OCI-LY7 (cell line): ENCODE measurements at regions not wholly inside any gene's neighbourhood (a gene's known extent, or its start where the extent isn't known, plus 50 kb on each side); places are given as distances from the start of the nearest gene placed in this dataset.

Experiments
- BruUV-seq: library from RNA; stranded (reverse); fragments of 400-500 nt; replicated peaks from 2 replicates; lab custom pipeline; 2021; lab: Mats Ljungman, UMichigan
- CTCF ChIA-PET: fragments of 300-600 bp; sonication (Branson Sonifier 250); formaldehyde crosslinking; loops from one replicate; lab custom pipeline; 2022; ENCODE audit warnings: antibody characterized with exemption; ENCODE audit not compliant: unreplicated experiment; lab: Charles Lee
- POLR2A ChIA-PET: fragments of 300-600 bp; sonication (Branson Sonifier 250); formaldehyde crosslinking; loops from one replicate; lab custom pipeline; 2022; ENCODE audit warnings: antibody characterized with exemption; lab: Charles Lee
- DNase-seq: peaks from one replicate; pipeline ENCODE4 v3.0.0-alpha.2; 2015; ENCODE audit warnings: low spot score
- H2AFZ ChIP-seq: fragments of 200-600 bp; sonication (generic), shearing (Covaris generic); 2 replicates; pipeline ENCODE4 v1.6.1; 2014; ENCODE audit warnings: mild to moderate bottlenecking, antibody characterized with exemption, low read length, moderate library complexity
- H3K27ac ChIP-seq: fragments of 200-600 bp; sonication (generic); 2 replicates; pipeline ENCODE4 v1.5.1; 2014; ENCODE audit warnings: mixed run types, low read depth, mild to moderate bottlenecking, moderate library complexity, low read length, inconsistent platforms; ENCODE audit not compliant: poor library complexity, severe bottlenecking
- H3K36me3 ChIP-seq: fragments of 200-600 bp; sonication (generic); 2 replicates; pipeline ENCODE4 v1.6.1; 2014; ENCODE audit warnings: mild to moderate bottlenecking, antibody characterized with exemption, low read length, moderate library complexity, mixed read lengths; ENCODE audit not compliant: insufficient read depth
- H3K4me1 ChIP-seq: fragments of 200-600 bp; sonication (generic); 2 replicates; pipeline ENCODE4 v1.5.1; 2014; ENCODE audit warnings: mild to moderate bottlenecking, low read length; ENCODE audit not compliant: insufficient read depth, poor library complexity, severe bottlenecking
- H3K4me2 ChIP-seq: fragments of 200-600 bp; sonication (generic); 2 replicates; pipeline ENCODE4 v1.6.1; 2014; ENCODE audit warnings: mild to moderate bottlenecking, low read length
- H3K4me3 ChIP-seq: fragments of 200-600 bp; sonication (generic); 2 replicates; pipeline ENCODE4 v1.5.1; 2014; ENCODE audit warnings: mild to moderate bottlenecking, low read depth, low read length; ENCODE audit not compliant: poor library complexity, severe bottlenecking
- H3K79me2 ChIP-seq: fragments of 200-600 bp; sonication (generic); 2 replicates; pipeline ENCODE4 v1.6.1; 2016; ENCODE audit warnings: low read depth, mild to moderate bottlenecking, low read length, moderate library complexity, mixed read lengths; ENCODE audit not compliant: insufficient read depth
- H3K9me2 ChIP-seq: fragments of 200-600 bp; sonication (generic); 2 replicates; pipeline ENCODE4 v1.6.1; 2016; ENCODE audit warnings: mild to moderate bottlenecking, low read length, mixed read lengths; ENCODE audit not compliant: insufficient read depth
- H3K9me3 ChIP-seq: fragments of 200-600 bp; sonication (generic); 2 replicates; pipeline ENCODE4 v1.6.1; 2014; ENCODE audit warnings: mild to moderate bottlenecking, mixed run types, low read length, mixed read lengths
- H4K20me1 ChIP-seq: fragments of 200-600 bp; sonication (generic); 2 replicates; pipeline ENCODE4 v1.6.1; 2014; ENCODE audit warnings: mild to moderate bottlenecking, antibody characterized with exemption, low read length, moderate library complexity, mixed read lengths; ENCODE audit not compliant: insufficient read depth
- EZH2phosphoT487 ChIP-seq: fragments of 200-600 bp; sonication (generic); IDR thresholded peaks from 2 replicates; pipeline ENCODE4 v1.6.1; 2018; ENCODE audit warnings: low read depth, borderline replicate concordance, mild to moderate bottlenecking, mixed run types, antibody characterized with exemption, low read length, moderate library complexity, mixed read lengths
- intact Hi-C: fragments of 100-400 bp; cut with micrococcal nuclease; formaldehyde crosslinking; loops from one replicate; pipeline ENCODE4 v1.10.0; 2022; ENCODE audit not compliant: unreplicated experiment
- TF ChIP-seq, protein P1 (sequence below): fragments of 200-600 bp; sonication (generic); conservative IDR thresholded peaks from 2 replicates; pipeline ENCODE4 v1.5.1; 2014; ENCODE audit warnings: mild to moderate bottlenecking, antibody characterized with exemption, low read length, moderate library complexity, mixed read lengths

DNA sequence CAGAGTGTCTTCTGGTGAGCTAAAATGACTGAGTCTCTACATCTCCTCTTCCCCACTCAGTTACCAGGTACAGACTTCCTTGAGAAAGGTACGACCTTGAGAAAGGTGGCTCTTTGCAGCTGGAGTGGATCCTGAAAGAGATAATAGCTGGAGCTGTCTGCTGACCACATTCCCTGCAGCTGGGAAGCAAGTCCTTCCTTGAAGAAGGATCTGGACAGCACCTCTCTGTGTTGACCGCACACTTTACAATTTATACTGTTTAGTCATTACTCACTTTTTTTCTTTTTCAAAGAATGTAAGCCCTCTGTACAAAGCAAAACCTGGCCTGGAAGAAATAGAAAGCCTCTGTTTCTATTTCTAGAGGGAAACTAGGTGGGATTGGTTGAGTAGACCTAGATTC is 148.8 kb downstream of the MACIR start:
- H2AFZ ChIP-seq, result no peak overlapping the region
- H3K9me3 ChIP-seq, result no peaks in the 10 kb centered on the region
- ChIA-PET POLR2A (no interaction called here), CTCF (interaction anchor here (0.6 to 1.1 kb wide), 2 partner anchors 12 to 916 kb away, joined by 3 read pairs; no protein-coding TSS in a partner anchor)
- H3K4me2 ChIP-seq, result no peak overlapping the region
- H3K36me3 ChIP-seq, result no peaks in the 10 kb centered on the region
- no peaks in the 10 kb centered on the region for H3K9me2 ChIP-seq
- no peak overlapping the region for H3K27ac ChIP-seq
- no peak for DNase-seq
- no peak for TF ChIP-seq EZH2phosphoT487
- TF ChIP-seq, protein P1, sequence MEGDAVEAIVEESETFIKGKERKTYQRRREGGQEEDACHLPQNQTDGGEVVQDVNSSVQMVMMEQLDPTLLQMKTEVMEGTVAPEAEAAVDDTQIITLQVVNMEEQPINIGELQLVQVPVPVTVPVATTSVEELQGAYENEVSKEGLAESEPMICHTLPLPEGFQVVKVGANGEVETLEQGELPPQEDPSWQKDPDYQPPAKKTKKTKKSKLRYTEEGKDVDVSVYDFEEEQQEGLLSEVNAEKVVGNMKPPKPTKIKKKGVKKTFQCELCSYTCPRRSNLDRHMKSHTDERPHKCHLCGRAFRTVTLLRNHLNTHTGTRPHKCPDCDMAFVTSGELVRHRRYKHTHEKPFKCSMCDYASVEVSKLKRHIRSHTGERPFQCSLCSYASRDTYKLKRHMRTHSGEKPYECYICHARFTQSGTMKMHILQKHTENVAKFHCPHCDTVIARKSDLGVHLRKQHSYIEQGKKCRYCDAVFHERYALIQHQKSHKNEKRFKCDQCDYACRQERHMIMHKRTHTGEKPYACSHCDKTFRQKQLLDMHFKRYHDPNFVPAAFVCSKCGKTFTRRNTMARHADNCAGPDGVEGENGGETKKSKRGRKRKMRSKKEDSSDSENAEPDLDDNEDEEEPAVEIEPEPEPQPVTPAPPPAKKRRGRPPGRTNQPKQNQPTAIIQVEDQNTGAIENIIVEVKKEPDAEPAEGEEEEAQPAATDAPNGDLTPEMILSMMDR, result no peak
- no peaks in the 10 kb centered on the region for H3K79me2 ChIP-seq
- intact Hi-C loops, result no loop called here
- BruUV-seq, result no TSS peak
- no peak overlapping the region for H3K4me3 ChIP-seq
- no peaks in the 10 kb centered on the region; the same call in 1 of the 2 replicates for H4K20me1 ChIP-seq
- H3K4me1 ChIP-seq, result no peaks in the 10 kb centered on the region

DNA sequence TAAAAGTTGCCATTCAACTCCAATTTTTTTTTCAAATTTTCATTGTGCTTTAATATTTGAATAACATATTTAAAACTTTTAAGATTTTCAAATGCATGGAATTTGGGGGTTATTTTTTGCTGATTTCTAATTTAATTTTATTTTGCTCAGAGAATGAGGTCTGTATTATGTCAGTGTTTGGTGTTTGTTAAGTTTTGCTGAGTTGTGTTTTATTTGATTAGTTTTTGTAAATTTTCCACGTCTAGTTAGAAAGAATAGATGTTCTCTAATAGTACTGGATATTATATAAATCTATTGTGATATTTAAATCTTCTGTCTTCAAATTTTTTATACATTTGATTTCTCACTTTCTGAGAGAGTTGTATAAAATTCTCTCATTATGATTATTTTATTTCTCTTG is 145.9 kb downstream of the MACIR start:
- no peaks in the 10 kb centered on the region for H4K20me1 ChIP-seq
- TF ChIP-seq EZH2phosphoT487, result no peak
- TF ChIP-seq, protein P1, result no peak
- no peak overlapping the region for H2AFZ ChIP-seq
- no TSS peak for BruUV-seq
- H3K27ac ChIP-seq, result no peak overlapping the region
- H3K4me1 ChIP-seq, result no peaks in the 10 kb centered on the region
- H3K79me2 ChIP-seq, result no peaks in the 10 kb centered on the region
- ChIA-PET POLR2A (interaction anchor here (0.7 to 1.2 kb wide), 2 partner anchors 13 to 473 kb away, joined by 3 to 4 read pairs; no protein-coding TSS in a partner anchor), CTCF (no interaction called here)
- H3K4me3 ChIP-seq, result no peak overlapping the region
- no peak overlapping the region for H3K4me2 ChIP-seq
- DNase-seq, result no peak
- no peaks in the 10 kb centered on the region for H3K9me2 ChIP-seq
- intact Hi-C loops, result no loop called here
- no peaks in the 10 kb centered on the region for H3K9me3 ChIP-seq
- H3K36me3 ChIP-seq, result no peaks in the 10 kb centered on the region

DNA sequence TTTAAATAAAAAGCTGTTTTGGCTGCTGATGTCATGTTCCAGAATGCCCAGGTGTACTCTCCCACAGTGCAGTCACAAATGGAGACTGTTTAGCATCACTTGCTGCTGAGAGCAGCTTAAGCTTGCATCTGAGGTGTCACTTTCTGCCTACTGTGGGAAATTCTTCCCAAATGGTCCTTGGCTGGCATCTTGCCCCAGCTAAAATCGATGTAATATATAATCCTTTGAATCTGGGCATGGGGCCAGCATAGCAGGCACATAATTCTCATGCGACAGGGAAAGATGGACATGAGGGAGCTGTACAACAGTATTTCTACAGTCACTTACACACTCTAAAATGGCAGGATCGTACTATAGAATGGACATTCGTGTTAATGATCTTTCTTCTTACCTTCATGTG is 144.3 kb downstream of the MACIR start:
- BruUV-seq, result no TSS peak
- DNase-seq, result no peak
- Histone ChIP-seq H3K4me2 (no peak overlapping the region), H3K79me2 (no peaks in the 10 kb centered on the region), H3K4me1 (no peaks in the 10 kb centered on the region), H3K9me2 (no peaks in the 10 kb centered on the region), H3K36me3 (no peaks in the 10 kb centered on the region), H4K20me1 (no peaks in the 10 kb centered on the region), H2AFZ (no peak overlapping the region), H3K4me3 (no peak overlapping the region), H3K9me3 (no peaks in the 10 kb centered on the region), H3K27ac (no peak overlapping the region)
- ChIA-PET POLR2A (no interaction called here), CTCF (no interaction called here)
- intact Hi-C loops, result no loop called here
- TF ChIP-seq EZH2phosphoT487, result no peak
- TF ChIP-seq, protein P1, result no peak
